Neural progenitor cell (in vitro differentiated cells): ENCODE measurements at regions not wholly inside any gene's neighbourhood (a gene's known extent, or its start where the extent isn't known, plus 50 kb on each side); places are given as distances from the start of the nearest gene placed in this dataset.

ENCODE experiments used
- DNase-seq: peaks from one replicate; pipeline ENCODE4 v3.0.0-alpha.2; 2016; ENCODE audit warnings: low spot score
- H2AFZ ChIP-seq: fragments of 200-600 bp; sonication (generic); replicated peaks from 2 replicates; pipeline ENCODE4 v1.6.1; 2016; ENCODE audit warnings: antibody characterized with exemption
- H3F3A ChIP-seq: fragments of 200-600 bp; sonication (generic); 2 replicates; pipeline ENCODE4 v1.6.1; 2016; ENCODE audit warnings: antibody characterized with exemption, low read depth
- H3K27ac ChIP-seq: fragments of 200-600 bp; sonication (generic); 2 replicates; pipeline ENCODE4 v1.5.1; 2016; ENCODE audit warnings: mild to moderate bottlenecking
- H3K27me3 ChIP-seq: fragments of 200-600 bp; sonication (generic); 2 replicates; pipeline ENCODE4 v1.6.1; 2016; ENCODE audit warnings: mild to moderate bottlenecking, moderate library complexity
- H3K36me3 ChIP-seq: fragments of 200-600 bp; sonication (generic); 2 replicates; pipeline ENCODE4 v1.5.1; 2016
- H3K4me1 ChIP-seq: fragments of 200-600 bp; sonication (generic); 2 replicates; pipeline ENCODE4 v1.6.1; 2016; ENCODE audit warnings: mixed run types
- H3K4me2 ChIP-seq: fragments of 200-600 bp; sonication (generic); 2 replicates; pipeline ENCODE4 v1.6.1; 2016
- H3K4me3 ChIP-seq: fragments of 200-600 bp; sonication (generic); 2 replicates; pipeline ENCODE4 v1.5.1; 2016
- H3K79me2 ChIP-seq: fragments of 200-600 bp; sonication (generic); 2 replicates; pipeline ENCODE4 v1.6.1; 2016; ENCODE audit warnings: low read depth
- H3K9ac ChIP-seq: fragments of 200-600 bp; sonication (generic); 2 replicates; pipeline ENCODE4 v1.6.1; 2016
- H3K9me3 ChIP-seq: fragments of 200-600 bp; sonication (generic); 2 replicates; pipeline ENCODE4 v1.5.1; 2016; ENCODE audit warnings: low read depth
- H4K20me1 ChIP-seq: fragments of 200-600 bp; sonication (generic); 2 replicates; pipeline ENCODE4 v1.6.1; 2016; ENCODE audit warnings: low read depth
- H3K27ac Mint-ChIP-seq: 3 replicates; pipeline ENCODE4 v1.8.0; 2021; ENCODE audit warnings: mixed read lengths
- H3K27me3 Mint-ChIP-seq: 2 replicates; pipeline ENCODE4 v1.8.0; 2022; ENCODE audit warnings: low read depth, mild to moderate bottlenecking, inconsistent platforms, moderate library complexity, mixed read lengths; ENCODE audit not compliant: insufficient read depth
- H3K36me3 Mint-ChIP-seq: 3 replicates; pipeline ENCODE4 v1.8.0; 2021; ENCODE audit warnings: mixed read lengths
- H3K4me1 Mint-ChIP-seq: 3 replicates; pipeline ENCODE4 v1.8.0; 2021; ENCODE audit warnings: mixed read lengths
- H3K4me3 Mint-ChIP-seq: 3 replicates; pipeline ENCODE4 v1.8.0; 2021; ENCODE audit warnings: mild to moderate bottlenecking, moderate library complexity, mixed read lengths
- H3K9me3 Mint-ChIP-seq: 3 replicates; pipeline ENCODE4 v1.8.0; 2020; ENCODE audit warnings: mixed read lengths
- EZH2 ChIP-seq: fragments of 200-600 bp; sonication (generic); IDR thresholded peaks from 2 replicates; pipeline ENCODE4 v1.6.1; 2017; ENCODE audit warnings: antibody characterized with exemption, mild to moderate bottlenecking, moderate library complexity
- EZH2phosphoT487 ChIP-seq: fragments of 200-600 bp; sonication (generic); IDR thresholded peaks from 2 replicates; pipeline ENCODE4 v1.6.1; 2017; ENCODE audit warnings: antibody characterized with exemption
- TF ChIP-seq, protein P1 (sequence below): fragments of 200-600 bp; sonication (generic); IDR thresholded peaks from 2 replicates; pipeline ENCODE4 v1.5.1; 2017; ENCODE audit warnings: antibody characterized with exemption, mild to moderate bottlenecking

DNA sequence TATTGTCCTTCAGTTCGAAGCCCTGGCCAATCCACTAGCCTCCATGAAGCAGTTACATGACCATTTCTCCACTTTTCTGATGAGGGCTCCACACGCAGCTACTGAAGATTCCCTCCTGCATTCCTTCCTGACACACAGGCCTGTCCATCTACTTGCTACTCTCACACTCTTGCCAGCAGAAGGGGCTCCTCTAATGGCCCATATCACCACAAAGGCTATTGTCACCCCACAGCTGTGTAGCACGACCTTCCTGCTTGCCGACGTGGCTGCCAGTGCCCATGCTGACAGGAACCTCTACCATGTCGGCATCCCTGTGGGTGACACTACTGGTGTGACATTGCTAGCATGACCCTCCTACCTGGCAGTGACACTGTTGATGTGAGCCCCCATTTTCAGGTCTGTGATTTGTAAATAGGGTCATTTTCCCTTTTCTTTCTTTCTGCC lies 1528.6 kb upstream of the TPTE start:
- Histone ChIP-seq H2AFZ (no peak overlapping the region), H3K79me2 (no peaks in the 10 kb centered on the region), H3K4me3 (no peak overlapping the region), H3K36me3 (no peaks in the 10 kb centered on the region), H4K20me1 (no peaks in the 10 kb centered on the region), H3F3A (no peaks in the 10 kb centered on the region), H3K9me3 (peaks cover 46% of the 10 kb centered on the region), H3K27ac (no peak overlapping the region), H3K27me3 (no peaks in the 10 kb centered on the region), H3K4me2 (no peak overlapping the region), H3K4me1 (no peaks in the 10 kb centered on the region), H3K9ac (no peak overlapping the region)
- TF ChIP-seq EZH2phosphoT487 (no peak), EZH2 (no peak)
- TF ChIP-seq, protein P1, sequence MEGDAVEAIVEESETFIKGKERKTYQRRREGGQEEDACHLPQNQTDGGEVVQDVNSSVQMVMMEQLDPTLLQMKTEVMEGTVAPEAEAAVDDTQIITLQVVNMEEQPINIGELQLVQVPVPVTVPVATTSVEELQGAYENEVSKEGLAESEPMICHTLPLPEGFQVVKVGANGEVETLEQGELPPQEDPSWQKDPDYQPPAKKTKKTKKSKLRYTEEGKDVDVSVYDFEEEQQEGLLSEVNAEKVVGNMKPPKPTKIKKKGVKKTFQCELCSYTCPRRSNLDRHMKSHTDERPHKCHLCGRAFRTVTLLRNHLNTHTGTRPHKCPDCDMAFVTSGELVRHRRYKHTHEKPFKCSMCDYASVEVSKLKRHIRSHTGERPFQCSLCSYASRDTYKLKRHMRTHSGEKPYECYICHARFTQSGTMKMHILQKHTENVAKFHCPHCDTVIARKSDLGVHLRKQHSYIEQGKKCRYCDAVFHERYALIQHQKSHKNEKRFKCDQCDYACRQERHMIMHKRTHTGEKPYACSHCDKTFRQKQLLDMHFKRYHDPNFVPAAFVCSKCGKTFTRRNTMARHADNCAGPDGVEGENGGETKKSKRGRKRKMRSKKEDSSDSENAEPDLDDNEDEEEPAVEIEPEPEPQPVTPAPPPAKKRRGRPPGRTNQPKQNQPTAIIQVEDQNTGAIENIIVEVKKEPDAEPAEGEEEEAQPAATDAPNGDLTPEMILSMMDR, result no peak
- no peak for DNase-seq
- H3K27me3 Mint-ChIP-seq, result peaks cover 13% of the 10 kb centered on the region
- no peak overlapping the region for H3K27ac Mint-ChIP-seq
- peaks cover 70% of the 10 kb centered on the region for H3K9me3 Mint-ChIP-seq
- no peaks in the 10 kb centered on the region for H3K4me1 Mint-ChIP-seq
- H3K4me3 Mint-ChIP-seq, result no peak overlapping the region
- H3K36me3 Mint-ChIP-seq, result peaks cover 10% of the 10 kb centered on the region

DNA sequence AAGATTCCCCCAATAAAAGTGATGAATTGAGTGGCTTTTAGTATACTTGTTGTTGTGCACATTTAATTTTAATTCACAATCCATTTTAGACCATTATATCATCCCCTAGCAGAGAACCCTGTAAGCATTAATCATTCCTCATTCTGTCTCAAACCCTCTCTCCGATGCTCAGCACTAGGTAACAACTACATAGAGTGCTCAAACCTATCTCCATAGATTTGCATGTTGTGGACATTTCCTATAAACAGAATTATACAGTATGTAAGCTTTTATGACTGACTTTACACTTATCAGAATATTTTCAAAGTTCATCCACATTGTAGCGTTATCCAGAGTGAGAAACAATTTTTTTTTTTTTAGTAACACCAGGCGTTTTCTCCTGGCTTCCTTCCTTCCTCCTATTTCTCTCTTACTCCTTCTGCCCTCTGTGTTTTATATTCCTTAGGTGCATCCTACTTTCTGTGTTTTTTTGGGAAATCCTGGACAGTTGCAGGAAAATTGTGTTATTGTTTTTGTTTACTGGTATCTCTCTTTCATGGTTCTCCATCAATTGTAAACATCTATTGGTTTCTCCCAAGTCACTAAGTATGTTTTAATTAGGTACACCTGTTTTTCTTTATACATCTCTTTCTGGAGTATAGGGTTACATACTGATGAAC lies 1528.0 kb upstream of the TPTE start:
- Histone ChIP-seq H3K27me3 (no peaks in the 10 kb centered on the region), H3F3A (no peaks in the 10 kb centered on the region), H3K9ac (no peak overlapping the region), H3K79me2 (no peaks in the 10 kb centered on the region), H3K27ac (no peak overlapping the region), H3K9me3 (peaks cover 52% of the 10 kb centered on the region), H2AFZ (no peak overlapping the region), H3K4me2 (no peak overlapping the region), H3K4me3 (no peak overlapping the region), H3K36me3 (no peaks in the 10 kb centered on the region), H4K20me1 (no peaks in the 10 kb centered on the region), H3K4me1 (no peaks in the 10 kb centered on the region)
- no peaks in the 10 kb centered on the region for H3K4me1 Mint-ChIP-seq
- no peak for TF ChIP-seq EZH2phosphoT487
- TF ChIP-seq EZH2, result no peak
- TF ChIP-seq, protein P1, result no peak
- H3K27me3 Mint-ChIP-seq, result peaks cover 13% of the 10 kb centered on the region
- no peak overlapping the region for H3K4me3 Mint-ChIP-seq
- peaks cover 10% of the 10 kb centered on the region for H3K36me3 Mint-ChIP-seq
- DNase-seq, result no peak
- H3K9me3 Mint-ChIP-seq, result peaks cover 71% of the 10 kb centered on the region
- H3K27ac Mint-ChIP-seq, result no peak overlapping the region

DNA sequence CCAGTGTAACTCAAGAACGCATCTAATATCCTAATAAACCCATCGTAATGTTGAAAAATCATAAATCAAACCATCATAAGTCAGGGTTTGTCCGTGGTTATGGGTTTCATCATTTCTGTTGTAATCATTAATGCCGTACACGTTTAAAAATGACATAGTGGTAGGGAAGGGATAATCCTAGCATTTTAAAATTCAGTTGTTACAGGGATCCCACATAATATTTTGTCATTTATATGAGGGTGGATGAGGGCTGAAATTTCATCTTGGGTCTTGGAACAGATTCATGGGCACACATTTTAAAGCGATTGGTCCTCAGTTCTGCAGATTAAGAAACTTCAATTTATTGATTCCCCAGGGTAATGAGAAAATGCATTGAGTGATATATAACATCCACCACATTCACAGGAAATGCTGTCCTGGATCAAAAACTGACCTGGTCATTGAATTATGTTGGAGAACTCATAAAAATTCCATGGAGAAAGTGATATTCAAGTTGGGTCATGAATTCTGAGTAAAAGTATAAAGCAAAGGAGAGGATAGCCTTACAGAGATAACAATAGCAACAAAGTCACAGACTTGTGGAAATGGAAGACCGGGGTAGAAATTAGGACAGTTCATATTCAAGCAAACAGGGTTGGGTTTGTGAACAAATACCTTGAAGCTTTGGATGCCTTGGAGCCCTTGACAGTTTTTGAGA lies 1527.3 kb upstream of the TPTE start:
- no peaks in the 10 kb centered on the region for H3K4me1 Mint-ChIP-seq
- Histone ChIP-seq H3K4me1 (no peaks in the 10 kb centered on the region), H3K79me2 (no peaks in the 10 kb centered on the region), H4K20me1 (no peaks in the 10 kb centered on the region), H3K36me3 (no peaks in the 10 kb centered on the region), H3K9me3 (peaks cover 58% of the 10 kb centered on the region), H3K4me3 (no peak overlapping the region), H3K27me3 (no peaks in the 10 kb centered on the region), H3F3A (no peaks in the 10 kb centered on the region), H3K4me2 (no peak overlapping the region), H3K27ac (no peak overlapping the region), H3K9ac (no peak overlapping the region), H2AFZ (no peak overlapping the region)
- peaks cover 73% of the 10 kb centered on the region for H3K9me3 Mint-ChIP-seq
- no peak overlapping the region for H3K4me3 Mint-ChIP-seq
- H3K27ac Mint-ChIP-seq, result no peak overlapping the region
- H3K27me3 Mint-ChIP-seq, result peaks cover 13% of the 10 kb centered on the region
- TF ChIP-seq, protein P1, result no peak
- TF ChIP-seq EZH2phosphoT487 (no peak), EZH2 (no peak)
- peaks cover 10% of the 10 kb centered on the region for H3K36me3 Mint-ChIP-seq
- DNase-seq, result no peak
